Vagina (tissue), 2 donors: ENCODE measurements at regions not wholly inside any gene's neighbourhood (a gene's known extent, or its start where the extent isn't known, plus 50 kb on each side); places are given as distances from the start of the nearest gene placed in this dataset.

Experiments
- DNase-seq, 2 donors: peaks; one replicate each; pipeline ENCODE4 v3.0.0-alpha.2; 2017; ENCODE audit errors: extremely low spot score in 2 of 2
- H3K27ac ChIP-seq: fragments of 200-600 bp; sonication (generic); one replicate; pipeline ENCODE4 v1.5.1; 2019
- H3K27me3 ChIP-seq: fragments of 200-600 bp; sonication (generic); one replicate; pipeline ENCODE4 v1.5.1; 2019
- H3K36me3 ChIP-seq, 2 donors: fragments of 200-600 bp; sonication (generic); one replicate each; pipeline ENCODE4 v1.5.1; 2017 to 2019
- H3K4me1 ChIP-seq: fragments of 200-600 bp; sonication (generic); one replicate; pipeline ENCODE4 v1.5.1; 2019
- H3K4me3 ChIP-seq, 2 donors: fragments of 200-600 bp; sonication (generic); 1 replicate in 1 of 2; 2 replicates in 1 of 2; pipeline ENCODE4 v1.5.1; 2016 to 2019
- H3K9me3 ChIP-seq: fragments of 200-600 bp; sonication (generic); one replicate; pipeline ENCODE4 v1.5.1; 2019
- POLR2A ChIP-seq, 2 donors: fragments of 450-650 bp; IDR thresholded peaks; one replicate each; pipeline ENCODE4 v1.6.1; 2017; ENCODE audit warnings: antibody characterized with exemption in 2 of 2, mild to moderate bottlenecking in 2 of 2, moderate library complexity in 2 of 2
- POLR2AphosphoS5 ChIP-seq, 2 donors: sonication (generic); formaldehyde crosslinking; IDR thresholded peaks; one replicate each; pipeline ENCODE4 v1.9.0; 2017; ENCODE audit warnings: antibody characterized with exemption in 2 of 2, mild to moderate bottlenecking in 2 of 2, low read depth in 1 of 2; ENCODE audit not compliant: insufficient read depth in 1 of 2
- intact Hi-C: fragments of 100-400 bp; cut with DNase I; formaldehyde crosslinking; loops from one replicate; pipeline ENCODE4 v1.15.1; 2023
- TF ChIP-seq, protein P1 (sequence below), 3 experiments: fragments of 450-650 bp in 2 of 3; fragments of 200-600 bp in 1 of 3; sonication (generic) in 1 of 3; IDR thresholded peaks; one replicate each; pipeline ENCODE4 v1.5.1; 2017 to 2019; ENCODE audit warnings: antibody characterized with exemption in 3 of 3, mild to moderate bottlenecking in 2 of 3, moderate library complexity in 2 of 3

GRCh38 chr5:158320178-158320674 is 461.3 kb upstream of the CLINT1 start:
- TF ChIP-seq, protein P1, sequence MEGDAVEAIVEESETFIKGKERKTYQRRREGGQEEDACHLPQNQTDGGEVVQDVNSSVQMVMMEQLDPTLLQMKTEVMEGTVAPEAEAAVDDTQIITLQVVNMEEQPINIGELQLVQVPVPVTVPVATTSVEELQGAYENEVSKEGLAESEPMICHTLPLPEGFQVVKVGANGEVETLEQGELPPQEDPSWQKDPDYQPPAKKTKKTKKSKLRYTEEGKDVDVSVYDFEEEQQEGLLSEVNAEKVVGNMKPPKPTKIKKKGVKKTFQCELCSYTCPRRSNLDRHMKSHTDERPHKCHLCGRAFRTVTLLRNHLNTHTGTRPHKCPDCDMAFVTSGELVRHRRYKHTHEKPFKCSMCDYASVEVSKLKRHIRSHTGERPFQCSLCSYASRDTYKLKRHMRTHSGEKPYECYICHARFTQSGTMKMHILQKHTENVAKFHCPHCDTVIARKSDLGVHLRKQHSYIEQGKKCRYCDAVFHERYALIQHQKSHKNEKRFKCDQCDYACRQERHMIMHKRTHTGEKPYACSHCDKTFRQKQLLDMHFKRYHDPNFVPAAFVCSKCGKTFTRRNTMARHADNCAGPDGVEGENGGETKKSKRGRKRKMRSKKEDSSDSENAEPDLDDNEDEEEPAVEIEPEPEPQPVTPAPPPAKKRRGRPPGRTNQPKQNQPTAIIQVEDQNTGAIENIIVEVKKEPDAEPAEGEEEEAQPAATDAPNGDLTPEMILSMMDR (IDR thresholded peaks at IDR 0.05) = no peak
- no peak for TF ChIP-seq POLR2A (IDR thresholded peaks at IDR 0.05)
- no peak for TF ChIP-seq POLR2AphosphoS5 (IDR thresholded peaks at IDR 0.05; ENCODE audit: insufficient read depth in 1 of 2, low read depth in 1 of 2)
- intact Hi-C loops = no loop called here
- no peaks in the 10 kb centered on the region for H3K4me1 ChIP-seq
- no peaks in the 10 kb centered on the region for H3K9me3 ChIP-seq
- DNase-seq = no peak
- no peak overlapping the region for H3K27ac ChIP-seq
- H3K27me3 ChIP-seq = no peaks in the 10 kb centered on the region
- H3K4me3 ChIP-seq = no peak overlapping the region
- no peaks in the 10 kb centered on the region for H3K36me3 ChIP-seq

- TF ChIP-seq, protein P1 (IDR thresholded peaks at IDR 0.05) = no peak
- TF ChIP-seq POLR2AphosphoS5 (IDR thresholded peaks at IDR 0.05; ENCODE audit: insufficient read depth in 1 of 2, low read depth in 1 of 2) (no peak), POLR2A (IDR thresholded peaks at IDR 0.05) (no peak)
- Histone ChIP-seq H3K27ac (no peak overlapping the region), H3K4me3 (no peak overlapping the region), H3K9me3 (no peaks in the 10 kb centered on the region), H3K4me1 (no peaks in the 10 kb centered on the region), H3K27me3 (no peaks in the 10 kb centered on the region), H3K36me3 (no peaks in the 10 kb centered on the region)
- DNase-seq = no peak
- intact Hi-C loops = no loop called here
Observed at GRCh38 chr5:158317507-158317906, 458.6 kb upstream of the CLINT1 start.

DNA sequence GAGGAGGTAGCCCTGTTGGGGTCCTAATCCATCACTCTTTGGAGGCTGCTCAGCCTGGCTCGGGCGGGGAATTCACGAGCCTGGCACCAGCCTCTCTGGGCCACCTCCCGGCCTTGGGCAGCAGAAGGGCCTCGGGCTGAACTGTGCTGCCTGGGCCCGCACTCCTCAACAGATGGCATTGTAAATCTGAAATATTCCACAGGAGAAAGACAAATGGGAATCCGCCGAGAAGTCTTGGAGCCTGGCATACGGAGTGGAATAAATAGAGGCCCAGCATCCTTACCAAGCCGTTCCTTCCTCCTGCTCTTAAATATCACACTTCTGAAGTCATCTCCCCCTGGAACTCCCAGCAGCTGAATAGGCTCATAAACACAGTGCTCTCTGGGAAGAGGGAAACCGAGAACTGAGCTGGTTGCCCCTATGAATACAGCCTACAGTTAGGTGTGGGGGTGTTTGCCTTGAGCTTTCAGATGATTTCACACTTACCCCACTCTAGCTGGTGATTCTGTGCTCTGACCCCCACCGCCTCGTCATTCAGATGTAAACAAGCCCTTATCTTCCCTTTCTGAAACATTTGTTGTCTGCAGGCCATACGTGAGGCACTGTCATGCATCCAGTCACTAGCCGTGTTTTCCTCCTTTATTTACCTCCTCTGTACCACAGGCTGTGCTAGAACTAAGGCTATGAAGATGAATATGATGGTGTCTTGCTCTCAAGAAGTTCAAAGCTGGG is 455.0 kb upstream of the CLINT1 start:
- TF ChIP-seq, protein P1 (IDR thresholded peaks at IDR 0.05) = no peak
- TF ChIP-seq POLR2A (IDR thresholded peaks at IDR 0.05) = no peak
- TF ChIP-seq POLR2AphosphoS5 (IDR thresholded peaks at IDR 0.05; ENCODE audit: insufficient read depth in 1 of 2, low read depth in 1 of 2) = no peak
- Histone ChIP-seq H3K27ac (no peak overlapping the region), H3K27me3 (no peaks in the 10 kb centered on the region), H3K36me3 (no peaks in the 10 kb centered on the region), H3K4me1 (no peaks in the 10 kb centered on the region), H3K4me3 (no peak overlapping the region), H3K9me3 (no peaks in the 10 kb centered on the region)
- DNase-seq = no peak
- intact Hi-C loops = no loop called here

- H3K36me3 ChIP-seq = no peaks in the 10 kb centered on the region
- TF ChIP-seq POLR2A (IDR thresholded peaks at IDR 0.05) (no peak), POLR2AphosphoS5 (IDR thresholded peaks at IDR 0.05; ENCODE audit: insufficient read depth in 1 of 2, low read depth in 1 of 2) (no peak)
- TF ChIP-seq, protein P1 (IDR thresholded peaks at IDR 0.05) = no peak
- intact Hi-C loops = no loop called here
- H3K9me3 ChIP-seq = no peaks in the 10 kb centered on the region
- H3K27ac ChIP-seq = no peak overlapping the region
- DNase-seq = no peak
- no peaks in the 10 kb centered on the region for H3K4me1 ChIP-seq
- no peak overlapping the region for H3K4me3 ChIP-seq
- no peaks in the 10 kb centered on the region for H3K27me3 ChIP-seq
Observed at GRCh38 chr5:158313027-158313732, 454.2 kb upstream of the CLINT1 start.
